ENCODE measurements at regions not wholly inside any gene's neighbourhood (a gene's known extent, or its start where the extent isn't known, plus 50 kb on each side); places are given as distances from the start of the nearest gene placed in this dataset.

DNA sequence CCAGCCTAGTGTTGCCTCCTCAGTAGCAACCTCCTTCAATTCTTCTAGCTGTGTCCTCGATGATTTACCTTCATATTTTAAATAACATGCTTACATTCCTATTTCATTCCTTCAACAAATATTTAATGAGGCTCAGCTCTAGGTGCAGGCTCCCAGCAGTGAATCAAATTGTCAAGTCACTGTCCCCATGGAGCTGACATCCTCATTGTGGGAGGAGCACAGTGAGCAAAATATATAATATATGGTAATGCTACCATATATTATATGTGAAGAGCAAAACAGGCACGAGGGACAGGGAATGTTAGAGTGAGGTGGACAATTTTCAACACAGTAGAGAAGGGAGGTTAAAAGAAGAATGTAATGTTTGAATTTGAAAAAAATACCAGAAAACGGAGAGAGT lies 869.1 kb downstream of the SLC4A3 start:
- 78% methylated on average over 3 of the region's 3 CpGs for WGBS
- no peaks in the 10 kb centered on the region for H3K27me3 ChIP-seq (ENCODE audit: control insufficient read depth, insufficient read depth)
- ATAC-seq, result no peak
- intact Hi-C loops (cut with DNase I), result no loop called here
- H3K4me3 ChIP-seq (ENCODE audit: low read length), result no peak overlapping the region
- DNase-seq, result no peak
- H3K27ac ChIP-seq (ENCODE audit: low read length), result no peak overlapping the region
- H3K9me3 ChIP-seq (ENCODE audit: control insufficient read depth, low read length), result no peaks in the 10 kb centered on the region
- H3K4me1 ChIP-seq (ENCODE audit: control insufficient read depth, insufficient read depth, low read length), result no peaks in the 10 kb centered on the region

DNA sequence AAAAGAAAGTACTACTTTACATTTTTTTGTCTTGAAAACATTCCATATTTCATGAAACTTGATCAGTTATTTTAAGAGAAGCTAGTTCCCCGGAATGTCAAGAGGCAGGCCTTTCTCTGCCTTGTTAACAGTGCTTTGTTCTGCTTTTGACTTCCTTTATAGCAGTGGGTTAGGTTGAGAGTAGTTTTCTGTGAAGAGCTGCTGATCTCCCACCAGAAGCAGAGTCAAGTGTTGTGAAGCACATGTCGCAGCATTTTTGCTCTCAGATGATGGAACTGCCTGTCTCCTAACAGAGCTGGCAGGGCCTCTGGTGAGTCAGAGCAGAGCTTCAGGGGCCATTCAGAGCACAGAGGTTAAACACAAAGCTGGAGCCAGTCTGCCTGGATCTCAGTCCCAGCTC lies 871.8 kb downstream of the SLC4A3 start:
- DNase-seq, result peak; percentile 36 to 71 (median 44)
- Histone ChIP-seq H3K4me3 (ENCODE audit: low read length) (no peak overlapping the region), H3K27ac (ENCODE audit: low read length) (peak overlapping the region; percentile 37), H3K9me3 (ENCODE audit: control insufficient read depth, low read length) (no peaks in the 10 kb centered on the region), H3K4me1 (ENCODE audit: control insufficient read depth, insufficient read depth, low read length) (no peaks in the 10 kb centered on the region), H3K27me3 (ENCODE audit: control insufficient read depth, insufficient read depth) (no peaks in the 10 kb centered on the region)
- intact Hi-C loops (cut with DNase I), result no loop called here
- peak; percentile 84 to 90 for ATAC-seq
- 18% methylated on average over 2 of the region's 2 CpGs for WGBS

DNA sequence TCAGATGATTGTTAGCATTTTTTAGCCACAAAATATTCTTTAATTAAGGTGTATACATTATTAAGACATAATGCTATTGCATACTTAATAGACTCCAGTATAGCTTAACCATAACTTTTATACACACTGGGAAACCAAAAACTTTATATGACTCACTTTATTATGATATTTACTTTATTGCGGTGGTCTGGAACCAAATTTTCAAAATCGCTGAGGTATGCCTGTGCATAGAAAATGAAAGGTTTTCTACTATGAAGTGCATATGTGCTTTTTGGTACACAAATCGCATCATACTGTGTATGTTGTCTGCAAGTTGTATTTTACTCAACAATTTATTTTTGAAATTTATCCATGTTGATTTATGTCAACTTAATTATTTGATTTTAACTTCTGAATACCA lies 875.1 kb downstream of the SLC4A3 start:
- H3K4me1 ChIP-seq (ENCODE audit: control insufficient read depth, insufficient read depth, low read length), result no peaks in the 10 kb centered on the region
- WGBS, result 98% methylated on average over 3 of the region's 3 CpGs
- ATAC-seq, result no peak

DNA sequence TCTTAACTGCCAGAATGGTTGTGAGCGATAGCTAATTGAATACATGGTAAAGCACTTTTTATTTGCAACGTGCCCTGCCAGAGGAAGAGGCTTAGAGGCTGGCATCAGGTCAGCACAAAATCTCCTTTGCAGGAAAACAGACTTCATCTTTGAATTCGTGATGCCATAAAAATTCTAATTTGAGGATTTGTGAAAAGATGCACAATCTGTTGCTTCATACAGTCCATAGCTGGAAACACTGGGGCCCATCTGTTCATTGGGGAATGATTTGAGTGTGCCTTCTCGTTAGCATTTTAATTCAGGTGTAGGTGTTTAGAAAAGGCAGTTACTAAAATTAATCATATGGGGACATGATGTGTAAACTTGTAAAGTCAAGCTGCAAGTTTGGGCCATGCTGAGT lies 876.0 kb downstream of the SLC4A3 start:
- no peak for DNase-seq
- no peaks in the 10 kb centered on the region for H3K27me3 ChIP-seq (ENCODE audit: control insufficient read depth, insufficient read depth)
- H3K4me1 ChIP-seq (ENCODE audit: control insufficient read depth, insufficient read depth, low read length), result no peaks in the 10 kb centered on the region
- H3K9me3 ChIP-seq (ENCODE audit: control insufficient read depth, low read length), result no peaks in the 10 kb centered on the region
- 88% methylated on average over 4 of the region's 4 CpGs for WGBS
- intact Hi-C loops (cut with DNase I), result no loop called here
- H3K27ac ChIP-seq (ENCODE audit: low read length), result no peak overlapping the region
- no peak for ATAC-seq
- no peak overlapping the region for H3K4me3 ChIP-seq (ENCODE audit: low read length)

More for the DNA sequence above, 875.1 kb downstream of the SLC4A3 start:
- Histone ChIP-seq H3K27me3 (ENCODE audit: control insufficient read depth, insufficient read depth) (no peaks in the 10 kb centered on the region), H3K4me3 (ENCODE audit: low read length) (no peak overlapping the region), H3K27ac (ENCODE audit: low read length) (no peak overlapping the region), H3K9me3 (ENCODE audit: control insufficient read depth, low read length) (no peaks in the 10 kb centered on the region)
- intact Hi-C loops (cut with DNase I), result no loop called here
- no peak for DNase-seq

DNA sequence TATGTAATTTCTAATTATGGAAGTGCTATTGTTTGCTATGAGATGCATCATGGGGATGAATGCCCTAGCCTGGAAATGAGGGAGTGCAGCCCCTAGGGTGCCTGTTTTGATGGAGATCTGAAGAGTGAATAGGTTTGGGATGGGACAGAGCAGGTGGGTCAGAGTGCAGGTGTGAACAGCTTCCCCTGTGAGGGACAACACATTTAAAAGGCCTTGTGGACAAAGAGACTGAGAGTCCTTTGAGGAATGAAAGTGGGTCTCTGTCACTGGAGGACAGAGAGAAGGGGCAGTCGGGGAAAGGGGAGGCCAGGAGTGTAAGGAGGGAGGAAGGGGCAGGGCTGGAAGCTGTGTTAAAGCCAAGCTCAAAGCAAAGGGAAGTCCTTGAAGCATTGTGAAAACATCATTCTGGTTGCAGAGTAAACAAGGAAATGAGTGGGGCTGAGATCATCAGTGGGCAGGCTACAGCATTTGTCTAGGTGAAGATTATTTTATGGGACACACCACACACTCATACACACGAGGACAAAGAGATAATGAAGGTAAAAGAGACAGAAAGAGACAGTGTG lies 877.6 kb downstream of the SLC4A3 start:
- Histone ChIP-seq H3K27ac (ENCODE audit: low read length) (no peak overlapping the region), H3K27me3 (ENCODE audit: control insufficient read depth, insufficient read depth) (no peaks in the 10 kb centered on the region), H3K9me3 (ENCODE audit: control insufficient read depth, low read length) (no peaks in the 10 kb centered on the region), H3K4me3 (ENCODE audit: low read length) (no peak overlapping the region), H3K4me1 (ENCODE audit: control insufficient read depth, insufficient read depth, low read length) (no peaks in the 10 kb centered on the region)
- intact Hi-C loops (cut with DNase I), result no loop called here
- 36% methylated on average over 2 of the region's 2 CpGs for WGBS
- DNase-seq, result no peak
- no peak for ATAC-seq

DNA sequence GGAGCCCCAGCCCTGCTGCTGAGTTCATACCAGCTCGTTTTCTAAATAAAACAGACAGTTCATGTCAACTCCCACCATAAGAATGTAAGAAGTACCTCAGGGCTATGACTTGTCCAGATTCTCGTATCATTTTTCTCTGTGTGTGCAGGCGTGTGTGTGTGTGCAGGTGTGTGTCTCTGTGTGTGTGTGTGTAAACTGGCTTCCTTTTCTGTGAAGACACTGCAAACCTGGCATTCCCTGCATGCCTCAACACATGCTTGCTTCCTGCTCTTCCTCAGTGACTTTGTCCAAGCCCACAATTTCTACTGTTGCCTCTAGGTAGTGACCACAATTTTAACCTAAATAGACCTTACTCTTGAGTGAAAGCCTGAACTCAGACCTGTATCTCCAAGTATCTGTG lies 879.0 kb downstream of the SLC4A3 start:
- ATAC-seq, result no peak

DNA sequence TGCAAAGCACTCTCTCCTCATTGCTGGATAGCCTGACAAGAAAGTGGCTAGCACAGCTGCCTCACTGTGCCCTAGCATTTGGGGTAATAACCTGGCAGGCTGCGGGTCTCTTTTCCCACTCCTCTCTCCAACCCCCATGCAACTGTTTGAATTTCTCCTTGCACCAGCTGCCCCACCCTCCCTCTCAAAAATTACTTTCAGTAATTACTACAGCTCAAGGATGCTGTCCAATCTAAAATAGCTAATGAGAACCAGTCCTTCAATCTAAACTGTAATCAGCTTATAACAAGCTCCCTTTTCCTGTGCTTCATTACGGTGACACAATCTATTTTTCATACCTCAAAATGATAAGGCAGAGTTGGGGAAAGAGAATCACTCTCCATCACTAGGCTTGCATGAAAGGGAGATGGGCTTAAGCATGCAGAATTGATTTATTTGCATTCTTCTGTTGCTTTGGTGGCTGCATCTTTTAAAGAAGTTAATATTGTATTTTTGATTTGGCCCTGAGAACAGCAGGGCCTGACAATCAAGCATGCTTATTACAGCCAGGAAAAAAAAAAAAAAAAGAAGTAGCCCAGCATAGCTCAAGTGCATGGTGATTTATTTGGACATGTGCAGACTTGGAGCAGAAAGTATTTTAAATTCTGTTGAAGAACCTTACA lies 881.8 kb downstream of the SLC4A3 start:
- Histone ChIP-seq H3K4me1 (ENCODE audit: control insufficient read depth, insufficient read depth, low read length) (no peaks in the 10 kb centered on the region), H3K27ac (ENCODE audit: low read length) (no peak overlapping the region), H3K4me3 (ENCODE audit: low read length) (no peak overlapping the region), H3K9me3 (ENCODE audit: control insufficient read depth, low read length) (no peaks in the 10 kb centered on the region), H3K27me3 (ENCODE audit: control insufficient read depth, insufficient read depth) (no peaks in the 10 kb centered on the region)
- intact Hi-C loops (cut with DNase I), result no loop called here
- 50% methylated on average over 2 of the region's 2 CpGs for WGBS
- no peak for DNase-seq
- ATAC-seq, result no peak

More for the DNA sequence above, 879.0 kb downstream of the SLC4A3 start:
- Histone ChIP-seq H3K4me1 (ENCODE audit: control insufficient read depth, insufficient read depth, low read length) (no peaks in the 10 kb centered on the region), H3K4me3 (ENCODE audit: low read length) (no peak overlapping the region), H3K9me3 (ENCODE audit: control insufficient read depth, low read length) (no peaks in the 10 kb centered on the region), H3K27ac (ENCODE audit: low read length) (no peak overlapping the region), H3K27me3 (ENCODE audit: control insufficient read depth, insufficient read depth) (no peaks in the 10 kb centered on the region)
- no peak for DNase-seq
- intact Hi-C loops (cut with DNase I), result no loop called here
- WGBS, result 78% methylated on average over 3 of the region's 3 CpGs

DNA sequence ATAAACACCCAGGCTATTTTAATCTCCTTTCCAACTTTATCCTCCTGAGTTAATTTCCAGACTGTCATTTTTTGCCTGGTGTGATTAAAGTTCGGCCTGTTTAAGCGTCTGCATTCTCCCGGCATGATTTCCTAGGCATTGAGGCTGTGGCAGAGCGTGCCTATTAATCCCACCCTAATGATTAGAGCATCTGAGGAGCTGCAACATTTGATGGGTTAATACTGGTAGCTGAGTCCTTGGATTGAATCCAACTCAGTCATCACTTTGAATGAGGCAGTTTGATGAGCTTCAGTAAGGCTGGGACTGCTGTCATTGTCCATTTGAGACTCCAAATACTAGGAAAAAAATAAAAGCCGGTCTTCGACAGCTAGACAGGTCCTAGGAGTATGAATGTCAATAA lies 882.5 kb downstream of the SLC4A3 start:
- intact Hi-C loops (cut with DNase I), result no loop called here
- 46% methylated on average over 6 of the region's 6 CpGs for WGBS
- H3K4me1 ChIP-seq (ENCODE audit: control insufficient read depth, insufficient read depth, low read length), result no peaks in the 10 kb centered on the region
- no peak overlapping the region for H3K27ac ChIP-seq (ENCODE audit: low read length)
- ATAC-seq (no peak), DNase-seq (no peak)
- H3K9me3 ChIP-seq (ENCODE audit: control insufficient read depth, low read length), result no peaks in the 10 kb centered on the region
- no peak overlapping the region for H3K4me3 ChIP-seq (ENCODE audit: low read length)
- H3K27me3 ChIP-seq (ENCODE audit: control insufficient read depth, insufficient read depth), result no peaks in the 10 kb centered on the region

DNA sequence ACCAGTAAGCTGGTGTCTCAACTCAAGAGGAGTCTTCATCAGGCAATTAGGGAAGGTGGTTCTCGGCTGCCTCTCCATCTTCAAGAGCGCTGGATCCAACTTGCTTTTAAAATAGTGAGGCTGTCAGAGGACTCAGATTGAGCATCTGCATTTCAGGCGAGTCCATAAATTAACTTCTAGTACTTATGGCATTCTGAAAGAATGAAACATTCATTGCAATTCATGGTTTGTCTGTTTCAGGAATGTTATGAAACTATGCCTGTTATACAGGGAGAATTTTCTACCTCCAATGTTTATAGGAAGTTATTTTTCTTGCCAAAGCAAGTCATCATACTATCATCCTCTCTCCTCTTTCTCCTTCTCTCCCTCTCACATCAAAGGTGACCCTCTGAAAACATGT lies 883.2 kb downstream of the SLC4A3 start:
- WGBS, result 91% methylated on average over 3 of the region's 3 CpGs
- ATAC-seq (no peak), DNase-seq (no peak)
- intact Hi-C loops (cut with DNase I), result no loop called here
- Histone ChIP-seq H3K27me3 (ENCODE audit: control insufficient read depth, insufficient read depth) (no peaks in the 10 kb centered on the region), H3K9me3 (ENCODE audit: control insufficient read depth, low read length) (no peaks in the 10 kb centered on the region), H3K4me1 (ENCODE audit: control insufficient read depth, insufficient read depth, low read length) (no peaks in the 10 kb centered on the region), H3K4me3 (ENCODE audit: low read length) (no peak overlapping the region), H3K27ac (ENCODE audit: low read length) (no peak overlapping the region)

DNA sequence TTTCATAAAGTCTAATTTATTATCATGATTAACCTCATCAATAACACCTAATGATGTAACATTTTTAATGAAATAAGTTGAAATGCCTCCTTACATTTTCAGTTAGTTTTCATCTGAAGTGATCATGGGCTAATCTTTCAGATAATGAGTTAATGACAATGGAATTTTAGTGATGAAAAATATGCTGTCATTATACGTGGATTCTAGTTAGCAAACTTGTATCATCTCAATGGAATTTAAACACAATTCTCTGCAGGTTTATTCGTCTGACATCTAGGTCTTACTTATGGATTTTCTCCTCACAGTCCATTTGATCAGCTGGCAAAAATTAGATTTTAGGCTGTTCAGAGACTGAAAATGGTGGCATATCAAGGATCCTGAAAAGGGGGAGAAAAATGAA lies 885.0 kb downstream of the SLC4A3 start:
- Histone ChIP-seq H3K27ac (ENCODE audit: low read length) (no peak overlapping the region), H3K4me3 (ENCODE audit: low read length) (no peak overlapping the region), H3K27me3 (ENCODE audit: control insufficient read depth, insufficient read depth) (no peaks in the 10 kb centered on the region), H3K4me1 (ENCODE audit: control insufficient read depth, insufficient read depth, low read length) (no peaks in the 10 kb centered on the region), H3K9me3 (ENCODE audit: control insufficient read depth, low read length) (no peaks in the 10 kb centered on the region)
- WGBS, result 44% methylated on average over 2 of the region's 2 CpGs
- ATAC-seq, result no peak
- no peak for DNase-seq
- intact Hi-C loops (cut with DNase I), result no loop called here

DNA sequence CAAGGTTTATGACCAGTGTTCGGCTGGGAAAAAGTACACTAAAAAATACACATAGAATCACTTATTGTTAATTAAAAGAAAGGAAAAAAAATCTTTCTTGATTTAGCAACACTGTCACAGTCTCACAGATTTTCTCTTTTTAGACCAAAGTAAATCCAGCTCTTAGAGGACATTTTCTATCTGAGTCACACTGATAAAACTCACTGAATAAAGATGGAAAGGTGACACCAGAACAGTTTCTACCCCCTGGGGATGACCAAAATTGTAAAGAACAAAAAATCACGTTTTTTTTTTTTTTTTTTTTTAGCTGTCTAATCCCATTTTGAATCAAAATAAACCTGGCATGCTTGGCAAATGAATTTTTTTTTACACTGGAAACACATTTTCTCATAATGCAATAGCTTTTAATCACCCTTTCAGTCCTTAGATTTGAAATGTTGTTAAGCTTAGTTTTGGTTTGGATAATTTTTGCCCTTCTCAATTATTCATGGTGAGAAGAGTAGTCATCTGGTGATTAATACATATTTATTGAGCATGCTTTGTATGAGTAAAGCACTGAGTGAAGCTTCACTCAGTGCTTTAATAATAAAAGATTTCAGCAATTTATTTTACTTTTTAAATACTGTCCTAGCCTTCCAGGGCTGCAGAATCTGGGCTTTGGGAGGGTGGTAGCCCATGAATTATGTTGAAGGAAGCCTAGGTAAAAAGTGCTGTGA lies 886.3 kb downstream of the SLC4A3 start:
- WGBS, result 49% methylated on average over 2 of the region's 2 CpGs
- H3K9me3 ChIP-seq (ENCODE audit: control insufficient read depth, low read length), result no peaks in the 10 kb centered on the region
- intact Hi-C loops (cut with DNase I), result no loop called here
- H3K4me3 ChIP-seq (ENCODE audit: low read length), result no peak overlapping the region
- H3K27ac ChIP-seq (ENCODE audit: low read length), result no peak overlapping the region
- no peaks in the 10 kb centered on the region for H3K27me3 ChIP-seq (ENCODE audit: control insufficient read depth, insufficient read depth)
- no peaks in the 10 kb centered on the region for H3K4me1 ChIP-seq (ENCODE audit: control insufficient read depth, insufficient read depth, low read length)
- ATAC-seq (no peak), DNase-seq (no peak)
